HUES48 (cell line): ENCODE measurements at regions not wholly inside any gene's neighbourhood (a gene's known extent, or its start where the extent isn't known, plus 50 kb on each side); places are given as distances from the start of the nearest gene placed in this dataset.
A peak's percentile ranks its signal among the peaks of the same experiment; 100 is the strongest.

ENCODE experiments used
- H3K27ac ChIP-seq: one replicate; pipeline ENCODE4 v1.7.0; 2013; ENCODE audit warnings: low read depth, low read length, inconsistent platforms
- H3K27me3 ChIP-seq: 2 replicates; pipeline ENCODE4 v1.6.1; 2013; ENCODE audit warnings: mild to moderate bottlenecking, low read length; ENCODE audit not compliant: control insufficient read depth, insufficient read depth
- H3K36me3 ChIP-seq: 2 replicates; pipeline ENCODE4 v1.6.1; 2013; ENCODE audit warnings: low read length; ENCODE audit not compliant: control insufficient read depth, insufficient read depth
- H3K4me1 ChIP-seq: 2 replicates; pipeline ENCODE4 v1.6.1; 2013; ENCODE audit warnings: mild to moderate bottlenecking, low read length; ENCODE audit not compliant: control insufficient read depth, insufficient read depth
- H3K4me3 ChIP-seq: 2 replicates; pipeline ENCODE4 v1.5.1; 2013; ENCODE audit warnings: mild to moderate bottlenecking, low read depth, low read length
- H3K9ac ChIP-seq: 2 replicates; pipeline ENCODE4 v1.6.1; 2013; ENCODE audit warnings: mild to moderate bottlenecking, low read depth, low read length, moderate library complexity
- H3K9me3 ChIP-seq: 2 replicates; pipeline ENCODE4 v1.6.1; 2013; ENCODE audit warnings: low read length; ENCODE audit not compliant: control insufficient read depth, insufficient read depth

- no peaks in the 10 kb centered on the region for H3K9me3 ChIP-seq
- H3K9ac ChIP-seq: no peak overlapping the region
- H3K27me3 ChIP-seq: no peaks in the 10 kb centered on the region
- H3K4me3 ChIP-seq: no peak overlapping the region
- H3K36me3 ChIP-seq: no peaks in the 10 kb centered on the region
- H3K27ac ChIP-seq: no peak overlapping the region
- no peaks in the 10 kb centered on the region for H3K4me1 ChIP-seq
These were observed 489.8 kb downstream of the RNF144A start for GRCh38 chr2:7407001-7407400.

- no peaks in the 10 kb centered on the region for H3K27me3 ChIP-seq
- H3K27ac ChIP-seq: no peak overlapping the region
- H3K4me1 ChIP-seq: no peaks in the 10 kb centered on the region
- no peak overlapping the region for H3K9ac ChIP-seq
- no peaks in the 10 kb centered on the region for H3K36me3 ChIP-seq
- no peak overlapping the region for H3K4me3 ChIP-seq
- no peaks in the 10 kb centered on the region for H3K9me3 ChIP-seq
These were observed 490.9 kb downstream of the RNF144A start for GRCh38 chr2:7407906-7408680.

DNA sequence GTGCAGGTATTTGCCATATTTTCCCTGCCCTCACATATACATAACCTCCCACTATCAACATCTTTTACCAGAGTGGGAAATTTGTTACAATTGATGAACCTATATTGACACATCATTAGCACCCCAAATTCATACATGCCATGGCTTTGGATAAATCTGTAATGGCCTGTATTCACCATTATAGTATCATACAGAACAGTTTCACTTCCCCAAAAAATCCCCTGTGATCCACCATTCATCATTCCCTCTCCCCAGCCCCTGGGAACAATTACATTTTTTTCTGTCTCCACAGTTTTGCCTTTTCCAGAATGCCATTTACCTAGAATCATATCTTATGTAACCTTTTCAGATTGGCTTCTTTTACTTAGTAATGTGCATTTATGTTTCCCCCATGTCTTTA lies 494.5 kb downstream of the RNF144A start:
- Histone ChIP-seq H3K4me1 (no peaks in the 10 kb centered on the region), H3K27me3 (no peaks in the 10 kb centered on the region), H3K9ac (no peak overlapping the region), H3K4me3 (no peak overlapping the region), H3K27ac (no peak overlapping the region), H3K36me3 (no peaks in the 10 kb centered on the region), H3K9me3 (no peaks in the 10 kb centered on the region)

GRCh38 chr2:7417845-7418742 lies 500.9 kb downstream of the RNF144A start:
- no peaks in the 10 kb centered on the region for H3K36me3 ChIP-seq
- H3K9ac ChIP-seq: no peak overlapping the region
- H3K27me3 ChIP-seq: no peaks in the 10 kb centered on the region
- H3K4me1 ChIP-seq: no peaks in the 10 kb centered on the region
- no peaks in the 10 kb centered on the region for H3K9me3 ChIP-seq
- H3K4me3 ChIP-seq: no peak overlapping the region
- H3K27ac ChIP-seq: peak overlapping the region; percentile 33

DNA sequence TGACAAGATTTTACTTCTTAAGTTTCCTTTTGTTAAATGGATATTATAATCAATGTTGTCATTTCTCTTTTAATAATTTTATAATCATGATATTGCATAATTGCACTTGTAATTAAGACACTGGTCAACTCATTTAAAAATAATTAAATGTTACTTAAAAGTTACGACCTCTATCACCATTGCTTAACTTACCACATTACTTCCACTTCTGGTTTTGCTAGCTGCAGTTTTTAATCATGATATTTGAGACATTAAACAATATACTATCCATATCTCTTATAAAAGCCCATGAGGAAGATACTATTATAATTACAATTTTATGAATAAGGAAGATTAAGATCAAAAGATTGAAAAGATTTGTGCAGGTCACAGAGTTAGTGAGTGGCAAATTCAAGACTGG lies 502.0 kb downstream of the RNF144A start:
- H3K4me1 ChIP-seq: no peaks in the 10 kb centered on the region
- no peaks in the 10 kb centered on the region for H3K27me3 ChIP-seq
- H3K36me3 ChIP-seq: no peaks in the 10 kb centered on the region
- H3K4me3 ChIP-seq: no peak overlapping the region
- no peak overlapping the region for H3K9ac ChIP-seq
- H3K9me3 ChIP-seq: no peaks in the 10 kb centered on the region
- no peak overlapping the region for H3K27ac ChIP-seq

- Histone ChIP-seq H3K9me3 (no peaks in the 10 kb centered on the region), H3K27me3 (no peaks in the 10 kb centered on the region), H3K4me1 (no peaks in the 10 kb centered on the region), H3K4me3 (no peak overlapping the region), H3K27ac (no peak overlapping the region), H3K36me3 (no peaks in the 10 kb centered on the region), H3K9ac (no peak overlapping the region)
These were observed 502.7 kb downstream of the RNF144A start for GRCh38 chr2:7419814-7420311.

DNA sequence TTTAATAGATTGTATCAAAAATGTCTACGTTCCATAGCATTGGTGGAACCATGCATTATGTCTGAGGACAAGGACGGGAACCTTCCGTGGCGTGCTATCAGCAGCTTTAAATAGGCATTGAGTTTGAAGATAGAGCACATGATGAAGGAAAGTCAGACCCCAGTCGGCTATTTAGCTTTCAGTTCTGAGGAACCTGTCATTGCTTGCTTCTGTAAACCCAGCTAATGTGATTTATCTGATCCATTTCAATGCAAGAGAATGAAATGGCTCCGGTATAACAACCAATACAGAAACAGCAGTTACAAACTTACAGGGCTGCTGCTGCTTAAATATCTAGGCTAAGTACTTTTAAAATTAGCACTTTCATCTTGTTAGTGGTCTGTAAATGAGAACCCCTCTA lies 503.3 kb downstream of the RNF144A start:
- no peak overlapping the region for H3K9ac ChIP-seq
- H3K36me3 ChIP-seq: no peaks in the 10 kb centered on the region
- no peaks in the 10 kb centered on the region for H3K27me3 ChIP-seq
- no peaks in the 10 kb centered on the region for H3K4me1 ChIP-seq
- H3K27ac ChIP-seq: no peak overlapping the region
- H3K4me3 ChIP-seq: no peak overlapping the region
- no peaks in the 10 kb centered on the region for H3K9me3 ChIP-seq

DNA sequence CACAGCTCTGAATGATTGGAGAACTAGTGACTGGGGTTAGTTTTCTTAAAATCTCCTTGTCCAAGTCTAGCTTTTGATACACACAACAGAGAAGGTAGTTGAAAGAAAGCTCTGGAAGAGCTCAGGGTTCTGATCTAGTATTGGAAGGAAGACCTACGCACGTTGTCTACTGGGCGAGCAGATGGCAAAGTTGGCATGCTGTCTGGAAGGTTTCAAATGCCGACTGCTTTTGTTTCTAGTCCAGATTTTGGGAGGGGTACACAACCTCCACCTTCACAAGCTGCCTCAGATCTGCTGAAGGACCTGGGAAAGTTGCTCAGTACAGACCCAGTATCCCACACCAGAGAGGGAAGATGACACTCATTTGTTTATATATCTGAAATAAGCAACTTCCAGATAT lies 507.3 kb downstream of the RNF144A start:
- Histone ChIP-seq H3K4me1 (peaks cover 12% of the 10 kb centered on the region), H3K9ac (no peak overlapping the region), H3K27me3 (peaks cover 8% of the 10 kb centered on the region; the same call in 1 of the 2 replicates)

GRCh38 chr2:7427293-7428060 lies 510.3 kb downstream of the RNF144A start:
- Histone ChIP-seq H3K9ac (no peak overlapping the region), H3K4me3 (no peak overlapping the region), H3K4me1 (peaks cover 21% of the 10 kb centered on the region), H3K27ac (no peak overlapping the region), H3K27me3 (peaks cover 19% of the 10 kb centered on the region), H3K9me3 (no peaks in the 10 kb centered on the region), H3K36me3 (no peaks in the 10 kb centered on the region)

More for the DNA sequence above, 507.3 kb downstream of the RNF144A start:
- Histone ChIP-seq H3K36me3 (no peaks in the 10 kb centered on the region), H3K4me3 (no peak overlapping the region), H3K9me3 (no peaks in the 10 kb centered on the region), H3K27ac (no peak overlapping the region)

GRCh38 chr2:7428454-7429204 lies 511.4 kb downstream of the RNF144A start:
- Histone ChIP-seq H3K4me3 (no peak overlapping the region), H3K9ac (no peak overlapping the region), H3K27ac (no peak overlapping the region), H3K36me3 (no peaks in the 10 kb centered on the region), H3K9me3 (peaks cover 6% of the 10 kb centered on the region; the same call in 1 of the 2 replicates), H3K27me3 (peaks cover 19% of the 10 kb centered on the region), H3K4me1 (peaks cover 21% of the 10 kb centered on the region)
